Muscle layer of duodenum (tissue), 2 donors: ENCODE measurements at regions not wholly inside any gene's neighbourhood (a gene's known extent, or its start where the extent isn't known, plus 50 kb on each side); places are given as distances from the start of the nearest gene placed in this dataset.
"Not testable (repeated sequence)": the region's sequence is repeated elsewhere in the genome, so short reads cannot be mapped to it uniquely, and the experiment has no call there.

Experiments used
- H3K27ac ChIP-seq: one replicate; pipeline ENCODE4 v1.7.0; 2013; ENCODE audit warnings: mild to moderate bottlenecking, low read length
- H3K27me3 ChIP-seq: one replicate; pipeline ENCODE4 v1.7.0; 2013; ENCODE audit warnings: low read depth, mild to moderate bottlenecking, control low read depth, low read length
- H3K36me3 ChIP-seq, 2 donors: one replicate each; pipeline ENCODE4 v1.7.0; 2013; ENCODE audit warnings: low read length in 2 of 2, control low read depth in 1 of 2, mild to moderate bottlenecking in 1 of 2; ENCODE audit not compliant: insufficient read depth in 2 of 2, control insufficient read depth in 1 of 2
- H3K4me1 ChIP-seq, 2 donors: one replicate each; pipeline ENCODE4 v1.7.0; 2013; ENCODE audit warnings: low read length in 2 of 2, mild to moderate bottlenecking in 2 of 2, control low read depth in 1 of 2, moderate library complexity in 1 of 2; ENCODE audit not compliant: insufficient read depth in 2 of 2, control insufficient read depth in 1 of 2
- H3K4me3 ChIP-seq, 2 donors: one replicate each; pipeline ENCODE4 v1.7.0; 2013; ENCODE audit warnings: low read length in 2 of 2, low read depth in 1 of 2, mild to moderate bottlenecking in 1 of 2
- H3K9me3 ChIP-seq, 2 donors: one replicate each; pipeline ENCODE4 v1.7.0; 2013; ENCODE audit warnings: low read length in 2 of 2, control low read depth in 1 of 2, mild to moderate bottlenecking in 1 of 2; ENCODE audit not compliant: control insufficient read depth in 1 of 2
- donor health status: healthy.

DNA sequence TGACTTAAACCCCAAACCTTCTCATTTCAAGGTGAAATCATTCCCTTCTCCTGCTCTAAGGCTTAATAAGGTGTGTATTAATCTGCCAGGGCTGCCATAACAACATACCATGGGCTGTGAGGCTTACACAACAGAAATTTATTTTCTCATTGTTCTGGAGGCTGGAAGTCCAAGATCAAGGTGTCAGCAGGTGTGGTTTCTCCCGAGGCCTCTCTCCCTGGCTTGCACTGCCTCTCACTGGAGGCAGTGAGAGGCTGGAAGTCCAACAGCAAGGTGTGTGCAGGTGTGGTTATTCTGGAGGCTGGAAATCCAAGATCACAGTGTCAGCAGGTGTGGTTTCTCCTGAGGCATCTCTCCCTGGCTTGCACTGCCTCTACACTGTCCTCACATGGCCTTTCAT is 280.3 kb upstream of the TUT7 start:
- no peak overlapping the region for H3K27ac ChIP-seq
- no peaks in the 10 kb centered on the region for H3K9me3 ChIP-seq
- no peaks in the 10 kb centered on the region for H3K27me3 ChIP-seq
- no peaks in the 10 kb centered on the region for H3K36me3 ChIP-seq
- no peaks in the 10 kb centered on the region for H3K4me1 ChIP-seq
- no peak overlapping the region for H3K4me3 ChIP-seq

DNA sequence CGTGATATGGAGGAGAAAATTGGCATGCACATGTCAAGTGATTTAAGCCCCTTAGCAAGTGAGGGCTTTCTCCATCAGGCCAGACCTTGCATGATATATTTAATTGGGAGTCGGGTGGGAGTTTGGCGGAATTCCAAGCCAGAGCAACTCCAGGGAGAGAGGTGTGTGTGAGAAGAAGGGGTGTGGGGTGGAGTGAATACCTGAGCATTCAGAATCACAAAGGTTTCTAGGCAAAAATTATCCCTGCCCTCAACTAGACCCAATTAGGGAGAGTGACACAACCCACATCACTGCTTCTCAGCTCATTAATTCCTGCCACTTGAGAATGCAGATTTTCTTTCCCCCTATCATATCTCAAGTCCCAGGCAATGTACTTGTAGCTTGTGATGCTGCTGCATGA is 279.7 kb upstream of the TUT7 start:
- no peaks in the 10 kb centered on the region for H3K36me3 ChIP-seq
- H3K9me3 ChIP-seq = no peaks in the 10 kb centered on the region
- no peaks in the 10 kb centered on the region for H3K27me3 ChIP-seq
- no peaks in the 10 kb centered on the region for H3K4me1 ChIP-seq
- no peak overlapping the region for H3K4me3 ChIP-seq
- no peak overlapping the region for H3K27ac ChIP-seq

DNA sequence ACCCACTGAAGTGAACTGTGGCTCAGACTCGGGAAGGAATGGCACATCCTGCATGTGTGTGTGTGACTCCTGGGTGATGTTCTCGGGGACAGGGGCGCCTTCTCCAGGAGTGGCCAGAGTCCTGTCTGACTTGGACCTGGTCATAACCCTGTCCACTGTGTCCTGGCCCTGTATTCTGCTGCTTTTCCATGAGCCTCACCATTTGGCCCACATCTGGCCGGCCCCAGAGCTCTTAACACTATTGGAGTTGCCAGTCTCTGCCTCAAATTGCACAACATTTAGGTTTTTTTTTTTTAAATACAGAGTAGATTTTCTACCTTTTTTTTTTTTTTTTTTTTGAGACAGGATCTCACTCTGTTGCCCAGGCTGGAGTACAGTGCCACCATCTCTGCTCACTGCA is 278.3 kb upstream of the TUT7 start:
- H3K27me3 ChIP-seq = no peaks in the 10 kb centered on the region
- H3K9me3 ChIP-seq = no peaks in the 10 kb centered on the region
- no peak overlapping the region for H3K4me3 ChIP-seq
- no peak overlapping the region for H3K27ac ChIP-seq
- H3K36me3 ChIP-seq = no peaks in the 10 kb centered on the region
- H3K4me1 ChIP-seq = no peaks in the 10 kb centered on the region

DNA sequence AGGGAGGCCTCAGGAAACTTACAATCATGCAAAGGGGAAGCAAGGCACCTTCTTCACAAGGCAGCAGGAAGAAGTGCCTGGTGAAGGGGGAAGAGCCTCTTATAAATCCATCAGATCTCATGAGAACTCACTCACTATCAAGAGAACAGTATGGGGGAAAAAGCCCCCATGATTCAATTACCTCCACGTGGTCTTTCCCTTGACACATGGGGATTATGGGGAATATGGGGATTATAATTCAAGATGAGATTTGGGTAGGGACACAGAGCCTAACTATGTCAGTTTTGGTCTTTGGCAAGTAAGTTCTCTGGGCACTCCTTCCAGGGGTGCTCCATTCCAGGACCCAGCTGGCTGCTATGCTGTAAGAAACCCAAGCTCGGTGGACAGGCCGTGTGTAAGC is 275.3 kb upstream of the TUT7 start:
- Histone ChIP-seq H3K27ac (no peak overlapping the region), H3K27me3 (no peaks in the 10 kb centered on the region), H3K36me3 (no peaks in the 10 kb centered on the region), H3K4me1 (peaks cover 0 to 2% of the 10 kb centered on the region in 2 donors), H3K9me3 (no peaks in the 10 kb centered on the region), H3K4me3 (no peak overlapping the region)

DNA sequence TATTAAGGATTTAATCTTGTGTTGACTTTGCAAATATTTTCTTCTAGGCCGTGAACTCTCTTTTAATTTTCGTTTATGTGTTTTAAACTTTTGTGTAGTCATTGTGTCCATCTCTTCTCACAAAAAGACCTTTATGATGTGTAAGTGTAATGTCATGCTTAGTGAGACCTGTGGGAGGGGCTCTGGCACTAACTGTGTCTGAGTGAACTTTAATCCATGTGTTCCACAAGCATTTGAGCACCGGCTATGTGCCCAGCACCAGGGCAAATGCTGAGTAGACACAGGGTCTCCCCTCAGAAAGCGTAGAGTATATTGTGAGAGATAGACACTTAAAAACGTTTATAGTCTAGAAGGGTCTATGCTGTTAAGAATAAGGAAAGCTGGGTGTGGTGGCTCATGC is 272.6 kb upstream of the TUT7 start:
- Histone ChIP-seq H3K4me1 (peaks cover 0 to 4% of the 10 kb centered on the region in 2 donors), H3K27ac (no peak overlapping the region), H3K4me3 (no peak overlapping the region), H3K36me3 (no peaks in the 10 kb centered on the region), H3K27me3 (no peaks in the 10 kb centered on the region), H3K9me3 (no peaks in the 10 kb centered on the region)

DNA sequence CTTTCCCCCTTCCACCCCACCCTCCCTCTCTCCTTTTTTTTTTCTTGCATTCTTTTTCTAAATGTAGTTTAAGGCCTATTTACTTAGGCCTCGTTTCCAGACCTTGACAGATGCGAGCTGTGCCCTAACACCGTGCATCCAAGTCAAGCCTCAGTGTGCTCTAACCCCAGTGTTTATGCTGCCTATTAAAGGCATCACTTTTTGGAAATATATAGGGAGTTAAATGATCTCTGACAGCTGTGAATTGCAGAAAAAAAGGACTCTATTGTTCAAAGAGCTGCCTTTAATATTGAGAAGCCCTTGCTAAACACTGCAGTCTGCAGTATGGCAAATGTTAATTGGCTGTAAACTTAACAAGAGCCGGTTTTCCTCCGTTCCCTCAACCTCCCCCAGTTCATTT is 270.4 kb upstream of the TUT7 start:
- H3K27me3 ChIP-seq = no peaks in the 10 kb centered on the region
- no peak overlapping the region for H3K4me3 ChIP-seq
- peaks cover 0 to 4% of the 10 kb centered on the region in 2 donors for H3K4me1 ChIP-seq
- H3K36me3 ChIP-seq = no peaks in the 10 kb centered on the region
- no peak overlapping the region for H3K27ac ChIP-seq
- no peaks in the 10 kb centered on the region for H3K9me3 ChIP-seq

DNA sequence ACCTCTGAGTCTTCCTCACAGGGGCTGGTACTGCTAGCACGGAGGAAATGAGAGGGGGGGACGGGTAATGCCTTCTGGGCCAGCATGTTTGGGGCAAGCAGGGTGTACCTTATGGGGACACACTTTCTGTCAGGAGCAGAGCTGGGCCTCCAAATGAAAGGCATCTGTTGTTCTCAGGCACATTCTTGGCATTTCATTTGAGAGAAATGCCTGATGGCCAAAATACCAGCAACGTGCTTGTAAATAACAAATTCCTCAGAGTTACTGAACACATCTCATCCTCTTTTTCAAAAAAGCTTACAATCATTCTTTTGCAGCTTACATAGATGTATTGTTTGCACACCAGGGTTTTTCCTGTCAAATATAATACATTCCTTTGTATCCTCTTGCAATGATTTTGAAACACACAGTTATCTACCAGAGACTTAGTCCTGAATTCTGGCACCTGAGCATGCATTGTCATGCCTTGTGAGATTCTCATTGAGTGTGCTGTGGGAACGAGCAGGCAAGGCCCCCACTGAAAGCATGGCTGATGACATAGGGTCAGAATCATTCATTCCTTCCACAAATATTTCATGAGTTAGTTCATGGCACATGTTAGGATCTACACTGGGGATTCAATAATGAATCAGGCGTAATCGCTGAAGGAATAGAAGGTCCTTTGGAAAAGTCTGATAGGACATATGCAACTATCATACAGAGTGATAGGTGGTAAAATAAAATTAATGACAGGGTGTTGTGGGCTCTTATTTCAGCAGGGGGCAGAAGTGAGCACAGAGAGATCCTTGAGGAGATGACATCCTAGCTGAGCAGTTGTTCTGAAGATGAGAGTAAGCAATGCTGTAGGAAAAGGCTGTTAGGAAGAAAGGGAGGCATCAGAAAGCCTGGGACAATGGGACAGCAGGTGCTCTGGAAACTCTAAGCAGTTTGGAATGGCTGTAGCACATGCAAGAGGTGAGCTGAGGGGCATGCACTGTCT is 260.9 kb upstream of the TUT7 start:
- no peaks in the 10 kb centered on the region for H3K36me3 ChIP-seq
- no peaks in the 10 kb centered on the region for H3K27me3 ChIP-seq
- H3K4me3 ChIP-seq = no peak overlapping the region
- no peaks in the 10 kb centered on the region for H3K9me3 ChIP-seq
- H3K27ac ChIP-seq = no peak overlapping the region
- peaks cover 0 to 11% of the 10 kb centered on the region in 2 donors for H3K4me1 ChIP-seq

DNA sequence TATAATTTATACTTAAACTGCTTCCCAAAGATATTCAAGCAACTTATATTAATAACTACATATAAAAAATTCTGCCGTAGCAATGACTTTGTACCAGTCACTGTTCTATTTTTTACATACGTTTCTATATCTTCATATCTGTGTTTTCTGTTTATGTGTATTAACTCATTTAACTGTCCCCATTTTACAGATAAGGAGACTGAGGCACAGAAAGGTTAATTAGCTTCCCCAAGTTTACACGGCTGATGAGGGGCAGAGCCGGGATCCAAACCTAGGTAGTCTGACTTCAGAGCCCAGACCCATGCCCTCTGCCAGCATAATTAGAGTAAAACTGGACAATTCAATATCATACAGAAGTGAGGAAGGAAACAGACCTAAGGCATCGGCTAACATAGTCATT is 259.7 kb upstream of the TUT7 start:
- Histone ChIP-seq H3K27ac (no peak overlapping the region), H3K36me3 (no peaks in the 10 kb centered on the region), H3K9me3 (no peaks in the 10 kb centered on the region), H3K27me3 (no peaks in the 10 kb centered on the region), H3K4me3 (no peak overlapping the region), H3K4me1 (peaks cover 0 to 11% of the 10 kb centered on the region in 2 donors)

DNA sequence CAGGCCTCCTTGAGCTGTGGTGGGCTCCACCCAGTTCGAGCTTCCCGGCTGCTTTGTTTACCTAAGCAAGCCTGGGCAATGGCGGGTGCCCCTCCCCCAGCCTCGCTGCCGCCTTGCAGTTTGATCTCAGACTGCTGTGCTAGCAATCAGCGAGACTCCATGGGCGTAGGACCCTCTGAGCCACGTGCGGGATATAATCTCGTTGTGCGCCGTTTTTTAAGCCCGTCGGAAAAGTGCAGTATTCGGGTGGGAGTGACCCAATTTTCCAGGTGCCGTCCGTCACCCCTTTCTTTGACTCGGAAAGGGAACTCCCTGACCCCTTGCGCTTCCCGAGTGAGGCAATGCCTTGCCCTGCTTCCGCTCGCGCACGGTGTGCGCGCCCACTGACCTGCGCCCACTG is 257.3 kb upstream of the TUT7 start:
- not testable (repeated sequence) for H3K27ac ChIP-seq, H3K27me3 ChIP-seq, H3K9me3 ChIP-seq, H3K36me3 ChIP-seq, H3K4me3 ChIP-seq
- peaks cover 0 to 11% of the 10 kb centered on the region in 2 donors for H3K4me1 ChIP-seq

DNA sequence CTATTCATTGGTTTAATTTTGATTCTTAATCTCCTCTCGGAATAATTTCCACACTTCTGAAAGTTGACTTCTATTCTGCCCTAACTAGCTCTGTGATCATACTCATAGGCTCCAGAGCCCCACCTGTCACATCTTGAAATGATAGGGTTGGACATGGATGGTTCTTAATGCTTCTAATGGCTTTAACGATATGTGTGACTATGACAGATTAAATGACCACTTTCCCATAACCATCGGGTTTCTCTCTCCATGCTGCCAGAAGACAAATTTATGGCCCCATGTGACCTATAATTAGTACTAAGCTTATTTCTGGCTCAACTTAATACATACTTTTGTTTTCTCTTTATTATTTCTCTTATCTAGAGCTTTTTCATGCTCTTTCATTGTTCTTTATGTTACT is 251.1 kb upstream of the TUT7 start:
- Histone ChIP-seq H3K36me3 (no peaks in the 10 kb centered on the region), H3K9me3 (no peaks in the 10 kb centered on the region), H3K4me1 (peaks cover 0 to 13% of the 10 kb centered on the region in 2 donors), H3K27me3 (no peaks in the 10 kb centered on the region), H3K27ac (no peak overlapping the region), H3K4me3 (no peak overlapping the region)

DNA sequence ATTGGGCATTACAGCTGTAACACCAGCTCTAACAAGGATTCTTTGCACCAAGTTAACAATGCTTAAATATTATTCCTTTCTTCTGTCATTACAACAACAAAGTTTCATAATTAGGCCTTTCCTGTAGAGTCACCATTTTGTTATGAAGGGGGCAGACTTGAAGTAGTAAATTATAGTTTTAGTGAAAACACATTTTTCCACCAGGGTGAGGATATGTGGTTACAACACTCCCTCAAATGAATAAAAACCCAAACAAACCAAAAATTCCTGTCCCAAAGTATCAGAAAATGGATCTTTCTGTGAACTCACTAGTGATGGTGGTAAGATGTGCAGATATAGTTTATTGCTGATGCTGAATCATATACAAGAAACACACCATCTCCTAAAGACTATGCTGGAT is 250.5 kb upstream of the TUT7 start:
- H3K27me3 ChIP-seq = no peaks in the 10 kb centered on the region
- no peaks in the 10 kb centered on the region for H3K36me3 ChIP-seq
- no peak overlapping the region for H3K4me3 ChIP-seq
- H3K9me3 ChIP-seq = no peaks in the 10 kb centered on the region
- peaks cover 0 to 13% of the 10 kb centered on the region in 2 donors for H3K4me1 ChIP-seq
- no peak overlapping the region for H3K27ac ChIP-seq

DNA sequence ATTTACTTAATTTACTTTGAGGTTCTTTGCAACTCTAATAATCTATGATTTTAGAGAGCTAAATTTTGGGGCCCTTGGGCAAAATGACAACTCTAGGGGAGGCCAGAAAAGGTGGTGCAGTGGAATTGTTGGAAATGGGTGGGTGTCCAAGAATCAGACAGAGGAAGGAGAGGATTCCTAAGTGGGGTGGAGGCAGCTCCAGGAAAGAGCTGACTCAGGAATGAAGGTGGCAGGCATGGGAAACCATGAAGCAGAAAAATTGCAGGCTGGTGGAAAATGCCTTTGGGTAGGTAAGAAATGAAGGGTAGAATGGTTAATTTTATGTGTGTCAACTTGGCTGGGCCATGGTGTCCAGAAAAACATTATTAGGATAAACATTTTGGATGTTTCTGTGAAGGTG is 248.5 kb upstream of the TUT7 start:
- Histone ChIP-seq H3K27ac (no peak overlapping the region), H3K9me3 (no peaks in the 10 kb centered on the region), H3K4me1 (peaks cover 0 to 17% of the 10 kb centered on the region in 2 donors), H3K36me3 (no peaks in the 10 kb centered on the region), H3K27me3 (no peaks in the 10 kb centered on the region), H3K4me3 (no peak overlapping the region)
